ENCODE measurements at regions not wholly inside any gene's neighbourhood (a gene's known extent, or its start where the extent isn't known, plus 50 kb on each side); places are given as distances from the start of the nearest gene placed in this dataset.

- H3K4me1 ChIP-seq (ENCODE audit: insufficient read depth, low read length), result no peaks in the 10 kb centered on the region
- H3K9me3 ChIP-seq (ENCODE audit: low read length), result no peaks in the 10 kb centered on the region
- no peak overlapping the region for H3K27ac Mint-ChIP-seq
- no peak overlapping the region for H3K27ac ChIP-seq (ENCODE audit: low read depth, low read length)
- no peak overlapping the region for H3K4me3 ChIP-seq (ENCODE audit: low read length)
- no peaks in the 10 kb centered on the region for H3K4me1 Mint-ChIP-seq
- H3K27me3 ChIP-seq (ENCODE audit: insufficient read depth, low read length, poor library complexity, severe bottlenecking), result no peaks in the 10 kb centered on the region
- no peaks in the 10 kb centered on the region for H3K27me3 Mint-ChIP-seq
- H3K9me3 Mint-ChIP-seq, result peaks cover 0 to 13% (median 10%) of the 10 kb centered on the region in 5 donors
- H3K36me3 ChIP-seq (ENCODE audit: insufficient read depth, low read length), result no peaks in the 10 kb centered on the region
- ChIA-PET CTCF (no interaction called here), POLR2A (no interaction called here)
- H3K36me3 Mint-ChIP-seq, result no peaks in the 10 kb centered on the region
- DNase-seq, result no peak
- no peak overlapping the region for H3K4me3 Mint-ChIP-seq
Measured at GRCh38 chr9:13744261-13744901, 464.9 kb upstream of the MPDZ start.

DNA sequence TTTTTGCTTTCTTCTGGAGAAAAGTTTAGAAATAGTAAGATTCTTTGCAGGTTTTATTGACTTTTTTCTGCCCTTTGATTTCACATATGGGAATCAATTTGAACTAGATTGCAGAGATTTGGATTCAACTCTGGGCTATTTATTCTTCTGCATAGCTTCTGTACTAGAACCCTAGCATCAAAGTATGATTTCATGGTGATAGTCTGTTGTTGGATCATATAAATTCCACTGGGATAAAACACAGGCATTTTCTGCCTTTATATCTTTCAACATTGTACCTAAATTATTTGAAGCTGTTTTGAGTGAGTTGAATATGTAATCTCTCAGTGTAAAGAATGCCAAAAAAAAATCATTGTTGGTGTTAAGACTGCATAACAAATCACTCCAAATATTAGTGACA, 458.4 kb upstream of the MPDZ start:
- Histone ChIP-seq H3K9me3 (ENCODE audit: low read length) (no peaks in the 10 kb centered on the region), H3K4me1 (ENCODE audit: insufficient read depth, low read length) (no peaks in the 10 kb centered on the region), H3K4me3 (ENCODE audit: low read length) (no peak overlapping the region), H3K27me3 (ENCODE audit: insufficient read depth, low read length, poor library complexity, severe bottlenecking) (no peaks in the 10 kb centered on the region), H3K36me3 (ENCODE audit: insufficient read depth, low read length) (no peaks in the 10 kb centered on the region), H3K27ac (ENCODE audit: low read depth, low read length) (no peak overlapping the region)
- Mint-ChIP-seq H3K36me3 (no peaks in the 10 kb centered on the region), H3K9me3 (peaks cover 3 to 8% (median 6%) of the 10 kb centered on the region in 5 donors), H3K27ac (no peak overlapping the region), H3K4me3 (no peak overlapping the region), H3K4me1 (no peaks in the 10 kb centered on the region), H3K27me3 (no peaks in the 10 kb centered on the region)
- DNase-seq, result no peak
- ChIA-PET POLR2A (no interaction called here), CTCF (no interaction called here)

DNA sequence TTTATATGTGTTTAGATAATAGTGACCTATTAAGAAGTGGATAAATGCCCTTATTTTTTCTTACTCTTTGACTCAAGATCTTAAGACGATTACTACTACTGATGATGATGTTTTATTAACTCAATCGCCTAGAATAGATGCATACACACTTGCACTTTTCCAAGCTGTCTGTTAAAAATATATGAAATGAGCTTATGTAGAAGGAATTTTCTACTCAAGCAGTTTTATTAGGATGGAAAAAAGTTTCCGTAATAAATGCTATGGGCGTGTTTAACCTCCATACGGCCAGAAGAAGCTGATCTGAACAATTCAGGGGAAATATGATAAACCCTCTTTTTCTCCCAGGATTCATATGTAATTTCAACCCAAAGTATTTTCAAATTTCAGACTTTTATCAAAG, 455.7 kb upstream of the MPDZ start:
- DNase-seq, result no peak
- no peak overlapping the region for H3K27ac Mint-ChIP-seq
- no peaks in the 10 kb centered on the region for H3K27me3 ChIP-seq (ENCODE audit: insufficient read depth, low read length, poor library complexity, severe bottlenecking)
- POLR2A ChIA-PET, result no interaction called here
- H3K36me3 Mint-ChIP-seq, result no peaks in the 10 kb centered on the region
- no peaks in the 10 kb centered on the region for H3K9me3 ChIP-seq (ENCODE audit: low read length)
- H3K4me1 Mint-ChIP-seq, result no peaks in the 10 kb centered on the region
- no peak overlapping the region for H3K4me3 ChIP-seq (ENCODE audit: low read length)
- no peak overlapping the region for H3K4me3 Mint-ChIP-seq
- H3K27ac ChIP-seq (ENCODE audit: low read depth, low read length), result no peak overlapping the region
- no peaks in the 10 kb centered on the region for H3K27me3 Mint-ChIP-seq
- H3K36me3 ChIP-seq (ENCODE audit: insufficient read depth, low read length), result no peaks in the 10 kb centered on the region
- peaks cover 3 to 16% (median 8%) of the 10 kb centered on the region in 5 donors for H3K9me3 Mint-ChIP-seq
- CTCF ChIA-PET, result no interaction called here
- no peaks in the 10 kb centered on the region for H3K4me1 ChIP-seq (ENCODE audit: insufficient read depth, low read length)

DNA sequence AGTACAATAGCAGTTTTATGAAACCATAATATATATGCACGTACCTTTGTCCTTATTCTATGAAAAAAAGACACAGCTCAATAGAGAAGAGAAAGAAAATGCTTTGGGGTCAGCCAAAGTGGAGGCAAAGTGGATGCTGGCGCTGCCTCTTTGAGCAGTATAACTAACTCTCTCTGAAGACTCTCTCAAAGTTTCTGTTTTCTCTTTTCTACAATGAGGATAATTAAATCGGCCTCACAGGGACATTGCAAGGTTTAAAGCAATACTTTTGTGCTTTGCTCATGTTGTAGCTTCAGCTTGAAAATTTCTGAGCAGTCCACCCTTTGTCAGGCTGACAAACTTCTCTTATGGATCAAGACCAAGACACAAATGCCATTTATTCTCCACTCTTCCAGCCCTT, 455.1 kb upstream of the MPDZ start:
- Histone ChIP-seq H3K4me3 (ENCODE audit: low read length) (no peak overlapping the region), H3K9me3 (ENCODE audit: low read length) (no peaks in the 10 kb centered on the region), H3K27me3 (ENCODE audit: insufficient read depth, low read length, poor library complexity, severe bottlenecking) (no peaks in the 10 kb centered on the region), H3K36me3 (ENCODE audit: insufficient read depth, low read length) (no peaks in the 10 kb centered on the region), H3K27ac (ENCODE audit: low read depth, low read length) (no peak overlapping the region), H3K4me1 (ENCODE audit: insufficient read depth, low read length) (no peaks in the 10 kb centered on the region)
- H3K36me3 Mint-ChIP-seq, result no peaks in the 10 kb centered on the region
- DNase-seq, result no peak
- H3K4me3 Mint-ChIP-seq, result no peak overlapping the region
- CTCF ChIA-PET, result no interaction called here
- H3K27ac Mint-ChIP-seq, result no peak overlapping the region
- peaks cover 3 to 16% (median 8%) of the 10 kb centered on the region in 5 donors for H3K9me3 Mint-ChIP-seq
- H3K27me3 Mint-ChIP-seq, result no peaks in the 10 kb centered on the region
- H3K4me1 Mint-ChIP-seq, result no peaks in the 10 kb centered on the region
- POLR2A ChIA-PET, result no interaction called here

- no peaks in the 10 kb centered on the region for H3K9me3 ChIP-seq (ENCODE audit: low read length)
- ChIA-PET CTCF (no interaction called here), POLR2A (no interaction called here)
- H3K27me3 Mint-ChIP-seq, result no peaks in the 10 kb centered on the region
- H3K36me3 Mint-ChIP-seq, result no peaks in the 10 kb centered on the region
- DNase-seq, result no peak
- H3K36me3 ChIP-seq (ENCODE audit: insufficient read depth, low read length), result no peaks in the 10 kb centered on the region
- H3K4me3 Mint-ChIP-seq, result no peak overlapping the region
- no peak overlapping the region for H3K27ac ChIP-seq (ENCODE audit: low read depth, low read length)
- no peak overlapping the region for H3K27ac Mint-ChIP-seq
- H3K4me1 ChIP-seq (ENCODE audit: insufficient read depth, low read length), result no peaks in the 10 kb centered on the region
- H3K27me3 ChIP-seq (ENCODE audit: insufficient read depth, low read length, poor library complexity, severe bottlenecking), result no peaks in the 10 kb centered on the region
- H3K4me3 ChIP-seq (ENCODE audit: low read length), result no peak overlapping the region
- no peaks in the 10 kb centered on the region for H3K4me1 Mint-ChIP-seq
- H3K9me3 Mint-ChIP-seq, result peaks cover 0 to 13% (median 12%) of the 10 kb centered on the region in 5 donors
Measured at GRCh38 chr9:13732290-13732689, 452.8 kb upstream of the MPDZ start.

DNA sequence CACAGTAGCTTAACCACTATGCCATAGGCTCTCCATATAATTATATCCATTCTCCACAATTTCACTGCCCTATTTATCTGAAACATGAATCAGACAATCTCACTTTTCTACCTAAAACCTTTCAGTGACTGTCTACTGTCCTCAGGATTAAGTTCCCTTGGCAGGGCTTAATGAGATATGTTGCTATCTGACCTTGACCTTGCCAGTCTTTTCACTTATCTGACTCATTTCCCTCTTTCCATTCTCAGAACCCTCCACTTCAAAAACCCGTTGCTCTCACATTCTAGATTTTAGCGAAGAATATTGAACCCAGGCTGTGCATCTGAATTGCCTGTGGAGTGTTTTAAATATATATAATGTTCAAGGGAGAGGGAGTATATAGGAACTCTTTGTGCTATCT, 452.1 kb upstream of the MPDZ start:
- Histone ChIP-seq H3K4me1 (ENCODE audit: insufficient read depth, low read length) (no peaks in the 10 kb centered on the region), H3K4me3 (ENCODE audit: low read length) (no peak overlapping the region), H3K9me3 (ENCODE audit: low read length) (no peaks in the 10 kb centered on the region), H3K27ac (ENCODE audit: low read depth, low read length) (no peak overlapping the region), H3K27me3 (ENCODE audit: insufficient read depth, low read length, poor library complexity, severe bottlenecking) (no peaks in the 10 kb centered on the region), H3K36me3 (ENCODE audit: insufficient read depth, low read length) (no peaks in the 10 kb centered on the region)
- Mint-ChIP-seq H3K27me3 (no peaks in the 10 kb centered on the region), H3K36me3 (no peaks in the 10 kb centered on the region), H3K9me3 (peaks cover 0 to 12% (median 9%) of the 10 kb centered on the region in 5 donors), H3K27ac (no peak overlapping the region), H3K4me3 (no peak overlapping the region), H3K4me1 (no peaks in the 10 kb centered on the region)
- ChIA-PET CTCF (no interaction called here), POLR2A (no interaction called here)
- DNase-seq, result no peak

DNA sequence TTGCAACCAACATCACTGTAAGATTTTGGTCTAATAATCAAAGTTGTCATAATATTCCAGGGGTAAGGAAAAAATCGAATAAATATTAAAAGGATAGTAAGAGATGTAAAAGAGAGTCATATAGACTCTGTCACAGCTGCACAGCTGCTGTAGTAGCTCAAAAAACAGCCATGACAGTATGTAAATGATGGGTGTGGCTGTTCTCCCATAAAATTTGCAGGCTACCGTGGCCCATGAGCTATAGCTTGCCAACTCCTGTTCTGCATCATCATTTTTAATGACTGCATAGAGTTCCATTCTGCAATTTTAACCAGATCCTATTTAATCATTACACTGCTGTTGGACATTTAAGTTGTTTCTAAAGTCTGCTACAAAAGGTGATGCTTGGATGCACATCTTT, 450.5 kb upstream of the MPDZ start:
- ChIA-PET POLR2A (no interaction called here), CTCF (no interaction called here)
- no peak overlapping the region for H3K4me3 ChIP-seq (ENCODE audit: low read length)
- DNase-seq, result no peak
- H3K36me3 ChIP-seq (ENCODE audit: insufficient read depth, low read length), result no peaks in the 10 kb centered on the region
- H3K4me1 Mint-ChIP-seq, result no peaks in the 10 kb centered on the region
- H3K27me3 Mint-ChIP-seq, result no peaks in the 10 kb centered on the region
- H3K4me3 Mint-ChIP-seq, result no peak overlapping the region
- no peak overlapping the region for H3K27ac Mint-ChIP-seq
- H3K27ac ChIP-seq (ENCODE audit: low read depth, low read length), result no peak overlapping the region
- no peaks in the 10 kb centered on the region for H3K27me3 ChIP-seq (ENCODE audit: insufficient read depth, low read length, poor library complexity, severe bottlenecking)
- no peaks in the 10 kb centered on the region for H3K9me3 ChIP-seq (ENCODE audit: low read length)
- H3K4me1 ChIP-seq (ENCODE audit: insufficient read depth, low read length), result no peaks in the 10 kb centered on the region
- peaks cover 0 to 23% (median 9%) of the 10 kb centered on the region in 5 donors for H3K9me3 Mint-ChIP-seq
- H3K36me3 Mint-ChIP-seq, result no peaks in the 10 kb centered on the region

GRCh38 chr9:13728917-13729811, 449.7 kb upstream of the MPDZ start:
- H3K27me3 ChIP-seq (ENCODE audit: insufficient read depth, low read length, poor library complexity, severe bottlenecking), result no peaks in the 10 kb centered on the region
- H3K9me3 Mint-ChIP-seq, result peaks cover 0 to 28% (median 11%) of the 10 kb centered on the region in 5 donors
- CTCF ChIA-PET, result no interaction called here
- no peak overlapping the region for H3K27ac ChIP-seq (ENCODE audit: low read depth, low read length)
- no peak for DNase-seq
- no peak overlapping the region for H3K27ac Mint-ChIP-seq
- H3K4me1 ChIP-seq (ENCODE audit: insufficient read depth, low read length), result no peaks in the 10 kb centered on the region
- POLR2A ChIA-PET, result no interaction called here
- H3K4me1 Mint-ChIP-seq, result no peaks in the 10 kb centered on the region
- no peaks in the 10 kb centered on the region for H3K9me3 ChIP-seq (ENCODE audit: low read length)
- no peaks in the 10 kb centered on the region for H3K27me3 Mint-ChIP-seq
- H3K4me3 ChIP-seq (ENCODE audit: low read length), result no peak overlapping the region
- no peaks in the 10 kb centered on the region for H3K36me3 Mint-ChIP-seq
- no peaks in the 10 kb centered on the region for H3K36me3 ChIP-seq (ENCODE audit: insufficient read depth, low read length)
- H3K4me3 Mint-ChIP-seq, result no peak overlapping the region

Measured in CD8-positive, alpha-beta memory T cell (primary cell).